GM12892 (cell line): ENCODE measurements at regions not wholly inside any gene's neighbourhood (a gene's known extent, or its start where the extent isn't known, plus 50 kb on each side); places are given as distances from the start of the nearest gene placed in this dataset.

Source experiments
- POLR2A ChIP-seq: IDR thresholded peaks from 2 replicates; pipeline ENCODE4 v1.6.1; 2011; ENCODE audit warnings: low read depth, low read length, control low read depth
- POLR2AphosphoS5 ChIP-seq: IDR thresholded peaks from 2 replicates; pipeline ENCODE4 v1.6.1; 2011; ENCODE audit warnings: low read depth, low read length, control low read depth
- TAF1 ChIP-seq: IDR thresholded peaks from 2 replicates; pipeline ENCODE4 v1.6.1; 2011; ENCODE audit warnings: low read depth, mild to moderate bottlenecking, control low read depth, low read length, borderline replicate concordance

DNA sequence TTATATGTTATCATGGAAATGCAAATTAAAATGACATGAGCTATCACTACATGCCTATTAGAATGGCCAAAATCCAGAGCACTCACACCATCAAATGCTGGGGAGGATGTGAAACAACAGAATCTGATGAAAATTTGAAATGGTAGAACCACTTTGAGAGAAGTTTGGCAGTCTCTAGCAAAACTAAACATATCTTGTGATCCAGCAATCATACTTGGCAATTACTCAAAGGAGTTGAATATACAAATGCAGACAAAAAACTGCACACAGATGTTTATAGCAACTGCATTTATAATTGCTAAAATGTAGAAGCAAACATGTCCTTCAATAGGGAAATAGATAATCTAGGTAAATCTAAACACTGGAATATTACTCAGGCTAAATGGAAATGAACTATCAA, 1164.9 kb downstream of the DNAJB9 start:
- TF ChIP-seq POLR2A = no peak
- no peak for TF ChIP-seq POLR2AphosphoS5
- TF ChIP-seq TAF1 = no peak
